GM19328 (cell line): ENCODE measurements at regions not wholly inside any gene's neighbourhood (a gene's known extent, or its start where the extent isn't known, plus 50 kb on each side); places are given as distances from the start of the nearest gene placed in this dataset.
"Not testable (repeated sequence)": the region's sequence is repeated elsewhere in the genome, so short reads cannot be mapped to it uniquely, and the experiment has no call there.

Experiments used
- ATAC-seq: cut with Tn5 transposase; IDR thresholded peaks from one replicate; pipeline ENCODE4 v1.9.1; 2021; ENCODE audit warnings: mild to moderate bottlenecking, moderate library complexity; ENCODE audit not compliant: unreplicated experiment

DNA sequence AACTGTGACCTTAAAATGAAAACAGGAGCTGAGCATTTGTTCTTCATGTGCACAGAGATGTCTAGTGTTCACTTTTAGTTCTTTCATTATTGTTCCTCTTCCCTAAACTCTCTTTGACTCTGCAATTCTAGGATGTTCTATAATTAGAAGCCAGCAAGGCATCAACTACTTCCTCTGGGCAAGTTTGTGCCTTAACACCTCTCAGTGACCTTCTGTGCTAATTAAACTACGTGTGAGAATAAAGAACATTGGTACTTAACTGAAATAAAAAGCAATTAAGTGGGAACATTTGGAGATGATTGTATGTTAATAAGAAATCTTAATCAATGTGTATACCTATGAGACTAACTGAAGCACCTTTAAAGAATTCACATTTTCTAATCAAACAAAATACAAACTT lies 242.8 kb downstream of the RASEF start:
- no peak for ATAC-seq

DNA sequence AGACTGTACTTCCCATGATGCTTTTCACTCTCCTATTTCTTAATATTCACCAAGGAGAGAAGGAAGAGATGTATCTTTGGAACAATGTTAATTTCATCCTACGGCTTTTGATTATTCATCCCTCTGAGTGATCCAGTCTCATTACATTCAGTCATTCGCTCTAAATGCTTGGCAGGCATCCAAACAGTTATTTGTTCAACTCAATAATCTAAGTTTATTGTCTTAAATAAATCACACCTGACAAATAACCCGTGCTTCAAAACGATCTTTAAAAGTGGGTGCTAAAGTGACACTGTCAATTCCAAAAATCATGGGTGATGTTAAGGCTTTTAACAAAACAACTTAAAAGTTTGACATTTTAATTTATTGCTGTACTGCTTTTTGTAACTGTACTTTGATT lies 233.1 kb downstream of the RASEF start:
- ATAC-seq: no peak

DNA sequence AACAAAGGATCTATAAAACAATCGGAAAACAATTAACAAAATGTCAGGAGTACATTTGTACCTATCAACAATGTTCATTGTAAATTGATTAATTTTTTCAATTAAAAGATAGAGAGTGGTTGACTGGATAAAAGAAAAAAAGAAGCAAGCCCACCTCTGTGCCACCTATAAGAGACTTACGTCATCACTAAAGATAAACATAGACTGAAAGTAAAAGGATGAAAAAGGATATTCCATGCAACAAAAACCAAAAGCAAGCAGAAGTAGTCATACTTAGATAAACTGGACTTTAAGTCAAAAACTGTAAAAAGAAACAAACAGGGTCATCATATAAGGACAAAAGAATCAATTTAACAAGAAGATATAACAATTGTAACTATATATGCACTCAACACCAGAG lies 197.4 kb downstream of the RASEF start:
- ATAC-seq: no peak

DNA sequence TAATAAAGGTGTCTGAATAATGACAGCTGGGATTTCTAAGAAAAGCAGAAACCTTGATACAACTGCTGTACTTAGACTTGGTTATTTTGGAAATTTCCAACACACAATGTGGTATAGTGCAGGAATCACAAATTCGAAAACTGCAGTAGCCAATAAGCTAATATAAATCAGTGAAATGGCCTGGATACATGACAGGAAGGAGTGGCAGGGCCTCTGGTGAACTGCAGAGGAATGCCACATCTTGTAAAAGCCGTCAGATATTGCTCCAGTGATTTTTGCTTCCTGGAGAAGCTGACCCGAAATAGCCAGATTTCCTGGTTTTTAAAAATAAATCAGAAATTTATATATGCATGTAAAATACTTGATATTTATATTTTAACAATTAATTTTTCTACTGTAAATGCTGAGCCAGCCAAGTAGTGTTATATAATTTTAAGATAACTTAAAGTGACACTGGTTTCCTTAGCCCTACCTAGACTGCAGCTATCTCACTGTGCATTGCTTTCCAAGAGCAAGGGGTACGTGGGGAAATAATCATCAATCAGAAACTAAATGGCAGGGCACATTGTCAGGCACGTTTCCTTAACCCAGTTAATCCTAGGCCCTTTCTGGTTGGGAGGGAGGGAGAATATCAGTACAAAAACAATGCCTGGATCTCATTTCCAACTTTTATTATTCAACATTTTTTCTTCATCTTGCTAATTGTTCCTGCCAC lies 182.4 kb downstream of the RASEF start:
- ATAC-seq: no peak

DNA sequence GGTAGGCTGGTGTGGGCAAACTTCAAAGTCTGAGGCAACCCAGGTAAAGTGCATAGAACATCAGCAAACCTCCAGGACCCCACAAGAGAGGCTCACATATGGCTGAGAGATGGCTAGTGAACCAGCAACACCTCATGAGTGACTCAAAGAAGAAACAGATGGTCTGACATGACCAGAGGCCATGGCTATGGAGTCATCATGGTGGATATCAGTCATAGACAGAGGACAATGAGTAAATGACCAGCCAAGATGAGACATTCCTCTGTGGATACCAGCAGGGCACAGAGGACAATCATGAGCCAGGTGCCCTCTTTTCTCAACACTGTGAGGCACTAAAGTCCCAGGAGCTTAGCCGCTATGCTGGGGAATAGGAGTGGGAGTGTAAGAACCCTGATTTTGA lies 180.8 kb downstream of the RASEF start:
- ATAC-seq: no peak

DNA sequence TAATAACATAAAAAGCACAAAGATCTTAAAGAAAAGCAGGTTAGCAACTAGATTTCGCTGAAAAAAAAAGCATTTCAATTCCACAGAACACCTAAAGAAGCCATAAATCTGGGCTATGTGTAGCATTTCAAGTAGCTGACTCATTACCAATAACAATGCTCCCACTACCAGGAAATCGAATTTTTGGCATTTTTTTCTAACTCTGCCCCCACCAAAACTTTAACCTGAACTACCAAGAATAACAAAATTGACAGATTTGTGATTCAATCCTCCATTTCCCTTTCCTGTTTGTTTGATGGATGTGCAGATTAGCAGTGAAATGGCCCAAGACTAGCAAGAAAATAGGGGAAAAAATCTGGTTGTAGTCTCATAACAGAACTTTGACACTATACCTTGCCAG lies 180.2 kb downstream of the RASEF start:
- no peak for ATAC-seq

DNA sequence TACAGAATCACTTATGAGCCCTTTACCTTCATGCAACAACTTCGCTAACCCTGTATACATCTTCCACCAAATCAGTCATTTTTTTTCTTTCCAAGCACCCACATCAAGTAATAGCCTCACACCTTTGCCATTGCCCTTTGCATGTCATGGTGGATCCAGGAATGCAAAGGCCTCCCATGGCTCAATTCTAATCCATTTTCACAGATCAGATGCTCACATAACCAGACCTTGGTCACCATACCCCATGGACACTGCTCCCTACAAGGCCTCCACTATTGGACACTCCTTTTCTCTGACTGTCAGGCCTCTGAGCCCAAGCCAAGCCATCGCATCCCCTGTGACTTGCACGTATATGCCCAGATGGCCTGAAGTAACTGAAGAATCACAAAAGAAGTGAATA lies 179.5 kb downstream of the RASEF start:
- ATAC-seq: no peak

DNA sequence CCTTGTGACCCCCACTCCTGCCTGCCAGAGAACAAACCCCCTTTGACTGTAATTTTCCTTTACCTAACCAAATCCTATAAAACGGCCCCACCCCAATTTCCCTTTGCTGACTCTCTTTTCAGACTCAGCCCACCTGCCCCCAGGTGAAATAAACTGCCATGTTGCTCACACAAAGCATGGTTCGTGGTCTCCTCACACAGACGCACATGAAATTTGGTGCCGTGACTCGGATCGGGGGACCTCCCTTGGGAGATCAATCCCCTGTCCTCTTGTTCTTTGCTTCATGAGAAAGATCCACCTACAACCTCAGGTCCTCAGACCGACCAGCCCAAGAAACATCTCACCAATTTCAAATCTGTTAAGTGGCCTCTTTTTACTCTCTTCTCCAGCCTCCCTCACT lies 179.0 kb downstream of the RASEF start:
- ATAC-seq: not testable (repeated sequence)

DNA sequence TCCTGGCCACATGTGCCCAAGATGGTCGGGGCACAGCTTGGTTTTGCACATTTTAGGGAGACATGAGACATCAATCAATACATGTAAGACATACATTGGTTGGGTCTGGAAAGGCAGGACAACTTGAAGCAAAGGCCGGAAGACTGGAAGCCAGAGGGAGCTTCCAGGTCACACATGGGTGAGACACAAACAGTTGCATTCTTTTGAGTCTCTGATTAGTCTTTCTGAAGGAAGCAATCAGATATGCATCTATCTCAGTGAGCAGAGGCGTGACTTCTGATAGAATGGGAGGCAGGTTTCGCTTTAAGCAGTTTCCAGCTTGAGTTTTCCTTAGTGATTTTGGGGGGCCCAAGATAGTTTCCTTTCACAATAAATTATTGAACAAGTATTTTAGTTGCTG lies 172.5 kb downstream of the RASEF start:
- no peak for ATAC-seq

DNA sequence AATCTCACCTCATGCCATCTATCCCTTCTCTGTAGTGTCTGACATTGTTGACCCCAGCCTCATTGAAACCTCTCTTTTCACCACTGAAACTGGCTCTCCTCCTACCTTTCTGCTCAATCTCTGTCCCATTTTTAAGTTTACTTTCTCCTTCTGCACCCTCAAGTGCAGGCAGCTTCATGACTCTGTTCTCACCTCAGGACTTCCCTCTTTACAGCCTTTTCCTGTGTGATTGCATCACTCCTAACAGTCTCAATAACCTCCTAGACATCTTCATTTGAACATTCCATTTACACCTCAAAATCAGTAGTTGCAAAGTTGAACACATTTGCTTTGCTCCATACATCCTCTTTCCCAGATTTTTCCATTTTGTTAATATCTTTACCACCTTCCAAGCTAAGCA lies 172.1 kb downstream of the RASEF start:
- ATAC-seq: no peak

DNA sequence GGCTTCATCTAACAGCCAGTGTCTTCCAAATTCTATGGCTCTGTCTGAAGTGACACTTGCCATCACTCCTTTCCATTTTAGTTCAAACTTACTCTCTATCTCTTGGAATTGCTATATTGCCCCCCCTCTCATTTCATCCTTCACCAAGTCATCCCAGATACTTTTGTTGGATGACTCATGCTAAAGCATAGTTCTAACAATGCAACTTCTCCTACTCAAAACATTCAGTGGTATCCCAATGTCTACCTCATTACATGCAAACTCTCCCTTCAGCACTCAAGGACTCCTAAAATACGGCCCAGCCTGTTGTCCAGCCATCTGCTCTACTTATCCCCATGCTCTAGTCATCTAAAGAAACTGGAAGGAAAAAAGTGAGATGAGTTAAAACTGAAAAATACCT lies 171.6 kb downstream of the RASEF start:
- ATAC-seq: no peak

DNA sequence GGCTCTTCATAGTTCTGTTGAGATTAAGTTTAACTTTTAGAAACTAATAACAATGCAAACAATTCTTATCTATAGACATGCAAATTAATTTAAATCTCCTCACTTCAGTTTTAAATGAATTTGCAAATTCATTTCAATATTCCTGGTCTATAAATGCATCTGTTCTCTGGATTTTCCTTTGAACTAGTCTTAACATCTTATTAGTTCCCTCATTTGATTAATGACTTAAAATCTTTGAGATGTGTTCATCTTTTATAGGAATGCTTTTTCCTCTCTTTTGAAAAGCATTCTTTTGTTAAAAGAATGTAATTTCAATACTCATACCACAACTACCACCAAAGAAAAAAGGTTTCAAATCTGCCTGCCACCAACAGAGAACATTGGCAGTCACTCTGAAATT lies 169.4 kb downstream of the RASEF start:
- no peak for ATAC-seq

DNA sequence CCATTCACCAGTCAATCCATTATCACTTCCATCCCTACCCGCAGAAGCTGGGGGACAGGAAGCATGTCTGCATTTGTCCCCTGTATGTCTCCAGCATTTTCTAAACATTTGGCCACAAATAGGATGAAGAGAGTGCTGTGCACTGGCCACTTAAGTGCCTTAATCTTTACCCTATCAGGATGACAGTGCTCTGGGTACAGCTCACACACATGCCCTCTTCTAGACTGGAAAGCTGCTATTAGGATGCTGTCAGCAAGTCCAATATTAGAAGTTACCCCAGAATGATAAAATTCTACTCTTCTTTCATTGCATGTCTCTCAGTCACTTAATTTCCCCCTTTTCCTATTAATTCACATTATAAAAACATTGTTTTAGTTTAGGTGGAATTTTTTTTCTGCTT lies 168.4 kb downstream of the RASEF start:
- no peak for ATAC-seq

DNA sequence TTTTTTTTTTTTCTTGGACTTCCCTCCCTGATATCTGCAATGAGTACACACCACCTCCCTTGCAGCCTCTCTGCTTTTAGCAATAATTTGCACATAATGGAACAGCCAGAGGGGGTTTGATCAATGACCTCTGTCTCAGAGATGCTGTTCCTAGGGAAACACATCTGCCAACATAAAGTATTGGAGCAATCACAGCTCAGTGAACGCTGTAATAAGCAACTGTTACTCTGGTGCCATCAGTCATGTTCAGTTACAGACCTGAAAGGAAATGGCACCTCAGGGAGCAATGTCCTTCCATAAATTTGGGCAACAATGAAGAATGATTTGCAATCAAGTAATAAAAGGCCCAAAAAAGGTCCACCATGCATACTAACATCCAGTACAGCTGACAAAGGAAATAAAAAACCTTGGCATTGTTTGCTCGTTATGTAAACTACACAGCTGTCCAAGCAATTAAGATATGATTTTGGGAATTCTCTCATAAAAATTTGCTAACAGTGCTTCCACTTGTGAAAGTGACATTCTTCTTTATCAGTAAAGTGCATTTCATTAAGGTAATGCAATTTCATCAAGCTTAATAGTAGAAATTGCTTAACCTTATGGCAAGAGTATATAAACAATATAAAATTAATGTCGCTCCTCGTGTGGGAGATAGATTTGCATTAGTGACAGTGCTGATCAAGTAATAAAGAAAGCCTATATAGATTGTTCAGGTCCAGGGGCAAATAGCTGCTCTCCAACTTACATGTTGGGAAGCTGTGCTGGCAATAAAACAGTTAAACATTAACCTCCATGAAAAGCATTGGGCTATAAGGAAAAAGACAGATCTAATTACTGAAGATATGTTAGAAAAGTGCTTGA lies 167.8 kb downstream of the RASEF start:
- ATAC-seq: no peak

DNA sequence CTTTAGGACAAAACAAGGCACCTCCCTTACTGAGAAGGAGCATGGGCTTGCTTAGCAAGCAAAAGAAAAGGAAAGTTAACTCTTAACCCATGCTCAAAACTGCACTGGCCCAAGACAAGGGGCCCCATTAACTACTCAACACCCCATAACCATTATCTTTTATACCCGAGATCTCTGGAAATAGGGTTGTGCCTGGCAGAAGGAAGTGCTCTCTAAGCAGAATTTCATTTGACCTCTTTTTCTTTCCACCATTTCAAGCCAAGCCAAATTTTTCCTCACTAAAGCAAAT lies 167.2 kb downstream of the RASEF start:
- ATAC-seq: no peak

DNA sequence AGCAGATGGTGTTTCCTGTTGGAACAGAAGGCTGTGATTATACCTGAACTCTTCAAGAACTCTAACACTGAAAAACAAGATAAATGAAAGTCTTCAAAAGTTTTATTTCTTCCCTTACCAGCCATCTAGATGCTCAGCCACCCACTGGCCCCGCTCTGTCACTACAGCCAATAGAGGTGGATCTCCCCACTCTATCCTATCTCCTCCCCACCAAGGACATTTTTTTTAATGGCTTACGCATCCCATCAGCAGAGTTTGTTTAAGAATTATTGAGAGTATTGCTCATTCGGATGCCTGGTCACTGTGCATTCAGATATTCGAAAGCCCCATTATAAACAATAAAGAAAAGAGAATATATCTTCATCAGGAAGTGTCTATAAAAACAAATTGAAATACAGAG lies 159.4 kb downstream of the RASEF start:
- ATAC-seq: no peak

DNA sequence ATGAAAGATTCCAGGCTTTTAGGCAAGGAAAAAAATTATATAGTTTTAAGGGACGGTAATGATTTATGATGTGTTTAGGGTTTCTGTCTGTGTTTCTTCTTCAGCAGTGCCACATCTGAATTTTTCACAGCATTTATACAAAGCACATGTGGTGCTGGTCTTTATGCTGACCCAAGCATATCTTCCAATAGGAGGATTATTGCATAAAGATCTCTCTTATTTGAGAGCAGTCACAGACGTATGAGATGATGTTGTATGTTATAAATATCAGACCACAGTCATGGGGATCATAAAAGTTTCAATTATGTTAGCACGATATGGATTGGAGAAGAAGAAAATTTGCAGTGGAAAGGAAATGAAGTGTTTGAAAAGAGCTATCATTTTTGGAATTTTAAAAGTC lies 150.9 kb downstream of the RASEF start:
- no peak for ATAC-seq

DNA sequence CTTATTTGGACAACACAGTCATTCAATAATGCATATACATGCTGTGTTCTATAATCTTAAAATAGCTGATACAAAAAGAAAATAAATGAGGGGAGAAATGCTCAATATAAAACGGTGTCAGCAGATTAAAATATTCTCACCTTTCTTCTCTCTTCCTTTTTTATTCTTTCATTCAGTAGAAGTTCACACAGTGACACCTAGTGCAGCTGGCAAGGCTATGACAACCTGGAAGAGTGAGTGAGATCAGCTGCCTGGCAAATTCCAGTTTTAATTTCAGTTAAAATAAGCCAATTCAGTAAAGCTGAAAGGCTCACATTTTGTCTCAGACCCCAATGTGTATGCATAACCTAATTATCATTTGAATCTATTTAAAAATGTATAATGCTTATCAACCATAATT lies 150.3 kb downstream of the RASEF start:
- ATAC-seq: no peak

DNA sequence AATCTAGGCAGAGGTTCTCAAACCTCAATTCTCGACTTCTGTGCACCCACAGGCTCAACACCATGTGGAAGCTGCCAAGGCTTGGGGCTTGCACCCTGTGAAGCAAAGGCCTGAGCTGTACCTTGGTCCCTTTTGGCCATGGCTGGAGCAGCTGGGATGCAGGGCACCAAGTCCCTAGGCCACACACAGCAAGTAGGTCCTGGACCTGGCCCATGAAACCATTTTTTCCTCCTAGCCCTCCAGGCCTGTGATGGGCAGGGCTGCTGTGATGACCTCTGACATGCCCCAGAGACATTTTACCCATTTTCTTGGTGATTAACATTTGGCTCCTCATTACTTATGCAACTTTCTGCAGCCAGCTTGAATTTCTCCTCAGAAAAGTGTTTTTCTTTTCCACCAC lies 146.7 kb downstream of the RASEF start:
- ATAC-seq: not testable (repeated sequence)

DNA sequence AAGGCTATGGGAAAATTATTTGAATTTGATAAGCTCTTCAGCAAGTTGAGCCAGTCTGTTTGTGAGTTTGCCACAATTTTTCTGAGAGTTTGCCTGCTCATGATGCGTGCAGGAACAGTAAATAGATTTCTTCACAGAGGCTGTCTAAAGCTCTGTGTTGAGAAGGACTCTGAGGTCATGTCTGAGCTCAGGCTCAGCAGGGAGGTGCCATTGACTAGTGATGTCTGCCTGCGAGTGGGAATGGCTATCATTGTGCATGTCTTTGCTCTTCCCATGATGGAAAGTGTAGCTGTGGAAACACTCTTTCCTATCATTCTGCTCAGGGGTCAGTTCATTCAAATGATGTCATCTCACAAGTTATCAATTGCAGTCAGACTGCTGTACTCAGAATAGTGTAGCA lies 142.8 kb downstream of the RASEF start:
- no peak for ATAC-seq

DNA sequence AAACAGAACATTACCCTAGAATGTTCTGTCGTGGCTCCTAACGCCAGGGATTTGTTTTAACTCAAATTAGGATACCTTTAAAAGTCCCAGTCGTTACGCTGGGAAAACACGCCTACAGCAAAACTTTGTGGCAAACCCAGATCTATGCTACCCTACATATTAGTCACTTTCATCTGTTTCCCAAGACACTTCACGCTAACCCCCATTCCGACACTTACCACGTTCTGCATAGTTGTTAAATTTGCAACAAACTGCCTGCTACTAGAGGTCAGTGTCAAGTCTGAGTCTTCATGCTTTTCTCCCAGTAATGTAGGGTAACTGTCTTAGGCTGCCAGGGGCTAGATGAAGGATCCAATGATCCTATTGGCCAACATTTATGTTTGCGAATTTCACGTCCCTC lies 140.3 kb downstream of the RASEF start:
- no peak for ATAC-seq

DNA sequence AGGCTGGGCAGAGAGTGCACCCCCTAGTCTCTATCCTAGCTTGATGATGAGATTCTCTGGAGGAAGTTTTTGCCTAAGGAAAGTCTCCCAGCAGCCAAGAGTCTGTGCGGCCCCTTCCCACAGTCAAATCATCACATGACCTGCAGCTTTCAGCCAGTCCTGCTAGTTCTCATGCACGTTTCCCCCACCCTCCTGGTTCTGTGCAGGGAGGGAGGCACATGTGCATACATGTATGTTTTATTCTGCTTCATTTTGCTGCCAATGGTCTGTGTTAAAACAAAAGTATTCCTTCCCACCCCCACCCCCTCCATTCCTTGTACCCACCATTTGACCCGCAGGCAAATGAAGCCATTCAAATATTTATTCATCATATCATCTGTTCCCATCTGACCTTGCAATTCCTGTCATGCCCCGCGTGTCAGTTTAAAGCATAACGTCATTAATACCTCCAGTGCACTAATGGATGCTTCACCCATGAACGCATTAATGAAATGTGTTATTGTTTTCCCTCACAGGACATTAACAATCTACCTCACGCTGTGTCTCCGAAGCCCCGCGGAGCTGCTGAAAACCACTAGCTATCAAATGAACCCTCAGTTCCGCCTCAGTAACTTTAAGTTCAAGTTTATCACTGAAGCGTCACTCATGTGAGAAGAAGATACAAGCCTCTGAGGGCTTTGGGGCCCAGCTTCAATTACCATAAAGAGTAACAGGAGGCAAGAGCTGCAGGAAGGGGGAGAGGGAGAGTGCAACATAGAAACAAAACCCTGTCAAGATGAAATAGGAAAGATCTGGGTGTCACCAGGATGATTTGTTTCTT lies 139.6 kb downstream of the RASEF start:
- ATAC-seq: no peak
